ENCODE measurements at regions not wholly inside any gene's neighbourhood (a gene's known extent, or its start where the extent isn't known, plus 50 kb on each side); places are given as distances from the start of the nearest gene placed in this dataset.

GRCh38 chr9:79939819-79940218 lies 368.1 kb downstream of the TLE4 start (continued):
- TF ChIP-seq PBX3 (IDR thresholded peaks at IDR 0.05; ENCODE audit: insufficient replicate concordance, low read depth, low read length) (no peak), MTA3 (IDR thresholded peaks at IDR 0.05; ENCODE audit: borderline replicate concordance, low read length) (no peak), ZBTB40 (IDR thresholded peaks at IDR 0.05; ENCODE audit: borderline replicate concordance) (no peak), YY1 (IDR thresholded peaks at IDR 0.05; ENCODE audit: low read depth, low read length) (no peak), FOXM1 (IDR thresholded peaks at IDR 0.05; ENCODE audit: low read depth, low read length) (no peak), IRF4 (IDR thresholded peaks at IDR 0.05; ENCODE audit: low read depth, low read length) (no peak), TARDBP (IDR thresholded peaks at IDR 0.05; ENCODE audit: borderline replicate concordance) (no peak), SMARCA5 (IDR thresholded peaks at IDR 0.05) (no peak), NKRF (conservative IDR thresholded peaks at IDR 0.05) (no peak), FOXK2 (IDR thresholded peaks at IDR 0.05) (no peak)

Data from GM12878 (cell line).